NCI-H748 treated with DMSO at 0.1 percent for 48 hours (cell line): ENCODE measurements at regions not wholly inside any gene's neighbourhood (a gene's known extent, or its start where the extent isn't known, plus 50 kb on each side); places are given as distances from the start of the nearest gene placed in this dataset.
"Not testable (repeated sequence)": the region's sequence is repeated elsewhere in the genome, so short reads cannot be mapped to it uniquely, and the experiment has no call there.

ENCODE experiments used
- DNase-seq: peaks from one replicate; lab custom pipeline; 2025; lab: John Stamatoyannopoulos, UW

- DNase-seq = no peak
These were observed 1532.7 kb downstream of the HACE1 start for GRCh38 chr6:103326760-103327757.

GRCh38 chr6:103313432-103313831 is 1546.3 kb downstream of the HACE1 start:
- DNase-seq = no peak

DNA sequence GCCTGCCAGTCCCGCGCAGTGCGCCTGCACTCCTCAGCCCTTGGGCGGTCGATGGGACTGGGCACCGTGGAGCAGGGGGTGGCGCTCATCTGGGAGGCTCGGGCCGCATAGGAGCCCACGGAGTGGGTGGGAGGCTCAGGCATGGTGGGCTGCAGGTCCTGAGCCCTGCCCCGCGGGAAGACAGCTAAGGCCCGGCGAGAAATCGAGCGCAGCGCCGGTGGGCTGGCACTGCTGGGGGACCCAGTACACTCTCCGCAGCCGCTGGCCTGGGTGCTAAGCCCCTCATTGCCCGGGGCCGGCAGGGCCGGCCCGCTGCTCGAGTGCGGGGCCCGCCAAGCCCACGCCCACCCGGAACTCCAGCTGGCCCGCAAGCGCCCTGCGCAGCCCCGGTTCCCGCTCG is 1565.3 kb downstream of the HACE1 start:
- DNase-seq = not testable (repeated sequence)

- no peak for DNase-seq
These were observed 1574.9 kb downstream of the HACE1 start for GRCh38 chr6:103284835-103285234.

DNA sequence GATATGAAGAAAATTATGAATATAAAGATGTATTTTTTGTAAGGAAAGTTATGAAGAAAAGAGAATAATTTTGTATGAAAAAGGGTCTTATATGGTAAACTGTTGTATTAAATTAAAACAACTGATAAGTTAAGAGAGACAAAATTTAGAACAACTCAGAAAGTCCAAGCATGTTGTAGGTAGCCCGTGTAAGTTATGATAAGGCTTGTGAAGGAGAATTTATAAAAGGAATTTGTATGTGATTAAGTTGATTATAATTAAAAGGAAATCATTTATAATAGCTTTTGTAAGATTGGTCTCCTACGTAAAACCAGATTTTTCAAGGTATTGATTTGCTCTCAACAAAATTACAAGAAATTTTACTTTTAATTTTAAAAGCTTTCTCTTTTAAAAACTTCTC is 1579.3 kb downstream of the HACE1 start:
- no peak for DNase-seq

DNA sequence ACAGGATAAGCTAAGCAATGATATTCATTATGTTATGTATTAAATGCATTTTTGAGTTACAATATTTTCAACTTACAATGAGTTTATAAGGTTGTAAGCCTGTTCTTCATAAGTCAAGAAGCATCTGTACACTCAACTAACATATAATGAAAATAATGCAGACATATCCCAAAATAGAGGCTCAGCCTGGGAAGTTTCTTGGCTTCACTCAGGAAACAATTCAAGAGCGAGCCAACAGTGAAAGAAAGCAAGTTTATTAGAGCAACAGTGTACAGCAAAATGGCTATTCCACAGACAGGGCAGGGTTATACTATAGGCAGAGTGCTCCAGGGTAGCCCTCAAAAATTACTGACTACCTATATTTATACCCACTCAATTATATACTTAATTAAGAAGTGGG is 1581.8 kb downstream of the HACE1 start:
- DNase-seq = no peak

DNA sequence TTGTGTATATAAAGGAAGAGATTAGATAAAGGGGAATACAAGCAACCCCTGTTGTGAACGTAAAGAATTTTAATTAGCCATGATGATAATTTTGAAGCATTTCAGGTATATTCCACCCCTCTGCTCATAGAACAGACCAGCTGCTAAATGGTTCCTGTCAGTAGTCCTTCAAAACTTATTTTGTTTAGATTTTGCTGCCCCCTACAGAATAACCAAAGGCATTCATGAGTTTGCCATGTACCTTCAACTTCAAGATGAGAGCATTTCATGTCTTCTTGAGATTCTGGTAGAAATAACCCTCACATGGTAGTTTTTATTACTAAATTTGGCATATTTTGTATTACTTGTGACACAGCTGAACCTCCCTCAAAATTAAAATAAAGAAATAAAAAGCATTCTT is 1586.7 kb downstream of the HACE1 start:
- DNase-seq = peak; percentile 32

GRCh38 chr6:103269581-103269980 is 1590.1 kb downstream of the HACE1 start:
- DNase-seq = no peak

DNA sequence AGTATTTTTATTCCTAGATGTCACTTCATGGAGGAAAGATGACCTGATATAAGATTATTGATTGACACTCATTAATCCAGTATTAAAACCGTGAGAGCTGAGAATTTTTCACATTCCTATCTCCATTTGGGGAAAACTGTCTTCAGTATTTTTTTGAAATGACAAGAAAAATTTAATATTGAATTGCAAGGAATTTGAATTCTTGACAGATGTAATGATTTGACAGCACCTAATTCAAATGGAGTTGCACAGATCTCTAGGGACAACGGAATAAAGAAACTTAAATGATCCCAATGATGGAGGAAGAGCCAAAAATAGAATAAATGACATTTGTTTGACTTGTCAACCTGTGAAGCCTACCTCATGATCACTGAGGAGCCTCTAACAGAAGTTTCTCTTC is 1591.4 kb downstream of the HACE1 start:
- DNase-seq = no peak

DNA sequence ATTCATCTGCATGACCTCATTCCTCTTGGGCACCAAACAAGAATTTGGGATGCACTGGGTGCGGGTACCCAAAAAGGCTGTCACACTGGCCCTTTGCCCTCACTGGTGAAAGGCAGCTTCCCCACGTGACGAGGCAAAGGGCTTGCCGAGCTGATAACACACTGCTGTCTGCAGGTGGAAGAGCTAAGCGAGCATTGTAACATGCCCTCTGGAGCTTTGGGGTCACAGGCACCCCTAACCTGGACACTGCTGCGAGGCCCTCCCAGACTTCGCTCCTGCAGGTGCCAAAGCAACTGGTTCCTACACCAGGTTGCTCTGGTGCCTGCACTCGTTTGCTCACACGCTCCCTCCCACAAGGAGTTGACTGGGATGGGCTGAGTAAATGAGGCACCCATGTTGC is 1595.7 kb downstream of the HACE1 start:
- no peak for DNase-seq

DNA sequence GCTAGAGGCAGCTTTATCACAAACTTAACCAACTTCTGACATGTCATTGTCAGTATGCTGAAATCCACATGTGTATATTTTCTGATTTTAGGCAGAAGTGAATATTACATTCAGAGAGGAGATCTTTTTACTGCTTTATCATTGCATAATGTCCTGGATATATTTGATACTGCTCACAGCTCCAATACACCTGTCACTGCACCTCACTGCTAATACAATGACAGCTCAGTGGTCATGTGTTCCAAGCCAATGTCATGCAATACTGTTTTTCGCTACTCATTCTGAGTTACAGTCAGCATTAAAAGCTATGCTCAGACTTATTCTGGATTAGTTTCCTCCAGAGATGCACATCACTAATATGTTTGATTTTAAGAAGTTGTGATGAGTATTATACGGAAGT is 1604.6 kb downstream of the HACE1 start:
- no peak for DNase-seq

- peak; percentile 12 for DNase-seq
These were observed 1622.8 kb downstream of the HACE1 start for GRCh38 chr6:103236923-103237322.

DNA sequence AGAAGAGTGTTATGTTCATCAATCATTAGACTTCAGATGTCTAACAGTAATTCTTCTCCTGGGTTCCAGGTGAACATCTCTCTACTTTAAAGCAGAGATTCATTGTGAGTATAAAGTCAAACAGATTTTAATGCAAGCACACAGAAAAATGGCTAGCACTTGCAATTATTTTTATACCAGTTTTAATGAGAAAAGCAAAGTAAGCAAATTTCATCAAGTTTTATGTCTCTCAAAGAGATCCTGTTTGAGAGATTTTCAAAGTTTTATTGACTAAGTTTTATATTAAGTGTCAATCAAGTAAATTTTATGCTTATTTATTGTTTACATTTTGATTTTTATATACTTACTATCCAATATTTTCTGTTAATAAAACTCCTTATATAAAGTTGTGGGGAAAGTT is 1628.5 kb downstream of the HACE1 start:
- no peak for DNase-seq

- DNase-seq = no peak
These were observed 1643.9 kb downstream of the HACE1 start for GRCh38 chr6:103215847-103216246.

DNA sequence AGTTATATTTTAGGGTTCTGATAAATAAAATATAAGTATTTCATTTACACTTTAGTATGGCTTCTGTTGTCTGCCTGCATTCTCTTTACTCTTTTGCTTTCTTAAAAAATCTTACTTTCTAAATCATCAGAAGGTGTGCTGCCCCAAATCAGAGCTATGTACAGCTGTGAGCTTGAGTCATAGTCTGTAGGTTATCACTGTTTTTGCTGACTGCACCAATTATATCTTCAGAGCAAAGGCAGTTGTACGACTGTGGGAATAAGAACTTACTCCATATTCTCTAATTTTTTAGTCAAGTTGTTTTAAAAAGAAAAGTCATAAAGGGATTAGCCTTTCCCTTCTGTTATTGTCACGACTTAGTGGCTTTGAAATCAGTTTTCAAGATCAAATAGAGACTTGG is 1649.0 kb downstream of the HACE1 start:
- DNase-seq = no peak

GRCh38 chr6:103198386-103198785 is 1661.3 kb downstream of the HACE1 start:
- DNase-seq = no peak

DNA sequence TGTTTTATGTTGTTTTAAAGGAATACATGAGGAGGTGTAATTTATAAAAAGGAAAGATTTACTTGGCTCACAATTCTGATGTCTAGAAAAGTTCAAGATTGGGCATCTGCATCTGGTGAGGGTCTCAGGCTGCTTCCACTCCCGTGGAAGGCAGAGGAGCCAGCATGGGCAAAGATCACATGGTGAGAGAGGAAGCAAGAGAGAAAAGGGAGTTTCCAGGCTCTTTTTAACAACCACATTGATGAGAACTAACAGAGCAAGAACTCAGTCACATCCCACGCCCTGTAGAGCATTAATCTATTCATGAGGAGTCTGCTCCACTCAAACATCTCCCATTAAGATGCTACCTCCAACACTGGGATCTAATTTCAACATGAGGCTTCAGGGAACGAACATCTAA is 1666.3 kb downstream of the HACE1 start:
- no peak for DNase-seq

DNA sequence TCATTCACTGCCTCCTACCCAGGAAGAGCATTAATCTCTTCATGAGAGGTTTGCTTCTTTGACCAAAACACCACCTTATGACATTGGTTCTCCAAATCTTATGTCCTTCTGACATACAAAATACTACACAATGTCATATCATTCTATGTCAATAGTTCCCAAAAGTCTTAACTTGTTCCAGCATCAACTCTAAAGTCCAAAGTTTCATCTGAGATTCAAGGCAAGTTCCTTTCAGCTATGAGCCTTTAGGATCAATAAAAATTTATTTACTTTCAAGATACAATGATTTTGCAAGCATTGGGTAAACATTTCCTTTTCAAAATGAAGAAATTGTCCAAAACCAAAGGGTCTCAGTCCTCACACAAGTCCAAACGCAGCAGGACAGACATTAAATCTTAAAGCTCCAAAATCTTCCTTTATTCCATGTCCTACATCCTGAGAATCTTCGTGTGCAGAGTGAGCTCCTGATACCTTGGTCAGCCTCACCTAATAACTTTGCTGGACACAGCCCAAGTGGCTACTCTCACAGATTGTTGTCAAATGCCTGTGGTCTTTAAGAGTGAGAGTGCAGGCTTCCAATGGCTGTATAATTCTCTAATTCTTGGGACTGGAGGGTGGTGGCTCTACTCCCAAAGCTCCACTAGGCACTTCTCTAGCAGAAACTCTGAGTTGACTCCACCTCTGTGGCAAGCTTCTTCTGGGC is 1668.2 kb downstream of the HACE1 start:
- no peak for DNase-seq

DNA sequence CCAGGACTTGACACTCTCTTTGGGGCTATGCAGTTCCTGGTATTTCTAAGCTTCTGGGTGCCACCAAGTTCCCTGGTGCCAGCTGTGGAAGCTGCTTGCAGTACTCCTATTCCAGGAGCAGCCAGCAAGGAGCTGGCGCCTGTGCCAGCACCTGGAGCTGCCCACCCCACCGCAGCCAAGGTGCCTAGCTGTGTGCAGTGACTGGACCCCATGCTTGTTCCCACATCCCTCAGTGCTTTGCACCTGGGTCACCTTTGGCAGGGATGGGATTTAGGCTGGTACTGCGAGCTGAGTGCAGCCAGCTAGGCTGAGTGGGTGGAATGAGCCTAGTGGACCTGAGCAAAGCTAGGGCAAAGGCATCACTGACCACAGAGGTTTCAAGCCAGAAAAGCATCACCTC is 1674.9 kb downstream of the HACE1 start:
- DNase-seq = no peak

DNA sequence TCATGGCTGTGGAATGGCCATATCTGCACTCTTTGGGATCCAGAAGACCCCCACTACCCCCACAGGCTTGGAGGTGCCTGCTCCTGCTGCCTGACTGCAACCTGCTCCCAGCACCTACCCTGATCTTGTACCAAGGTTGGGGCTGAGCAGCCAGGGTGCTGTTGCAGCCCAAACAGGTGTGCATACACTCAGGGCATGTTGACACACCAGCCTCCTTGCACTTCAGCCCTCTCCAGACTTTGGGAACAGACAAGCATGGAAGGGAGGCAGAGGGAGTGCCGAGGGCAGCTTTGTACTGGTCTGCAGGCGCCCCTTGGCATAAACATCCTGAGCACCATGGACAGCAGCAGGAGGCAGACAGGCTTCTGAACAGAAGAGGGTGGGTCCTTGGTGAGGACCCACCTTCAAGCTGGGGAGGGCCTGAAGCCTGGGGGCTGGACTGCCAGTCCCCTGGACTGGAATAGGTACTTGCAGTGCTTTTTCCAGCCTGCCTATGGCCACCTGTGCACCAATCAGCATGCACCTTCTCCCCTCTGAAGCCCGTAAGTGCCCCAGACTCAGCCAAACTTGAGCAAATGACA is 1675.8 kb downstream of the HACE1 start:
- no peak for DNase-seq

DNA sequence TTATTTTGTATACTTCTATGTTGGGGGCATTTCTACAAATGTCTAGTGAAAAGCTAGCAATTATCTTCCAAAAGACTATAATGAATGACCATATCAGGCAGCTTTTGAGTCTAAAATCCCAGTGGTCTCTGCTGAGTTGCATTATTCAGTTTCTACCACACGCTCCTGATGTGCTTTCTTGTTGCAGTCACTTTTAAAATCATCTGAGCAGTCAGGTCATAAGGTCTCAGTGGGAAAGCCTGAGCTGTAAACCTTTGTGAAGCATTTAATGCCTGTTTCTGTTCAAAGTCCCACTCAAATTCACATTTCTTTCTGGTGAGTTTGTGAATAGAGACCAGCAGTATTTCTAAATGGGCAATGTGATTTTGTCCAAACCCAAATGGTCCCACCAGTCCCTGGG is 1681.5 kb downstream of the HACE1 start:
- no peak for DNase-seq

DNA sequence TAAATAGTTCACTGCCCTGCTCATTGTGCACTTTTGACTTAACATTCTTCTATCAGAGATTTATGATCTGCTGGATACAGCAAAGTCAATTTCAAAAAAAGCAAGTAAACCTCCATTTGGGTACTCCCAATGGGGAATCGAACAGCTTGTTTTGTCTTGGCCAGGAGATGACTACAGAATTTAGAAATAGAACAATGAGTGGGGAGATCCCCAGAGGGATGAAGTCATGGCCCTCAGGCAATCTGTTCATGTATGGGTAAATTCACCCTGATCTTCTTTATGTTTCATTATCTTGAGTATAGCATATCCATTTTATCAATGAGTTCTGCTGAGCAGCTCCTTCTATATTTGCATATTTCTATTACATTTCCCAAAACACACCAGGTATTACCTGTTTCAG is 1681.9 kb downstream of the HACE1 start:
- DNase-seq = no peak

- DNase-seq = no peak
These were observed 1684.7 kb downstream of the HACE1 start for GRCh38 chr6:103175056-103175455.
